Neuronal stem cell (in vitro differentiated cells): ENCODE measurements at regions not wholly inside any gene's neighbourhood (a gene's known extent, or its start where the extent isn't known, plus 50 kb on each side); places are given as distances from the start of the nearest gene placed in this dataset.

Experiments
- DNase-seq: peaks from one replicate; pipeline ENCODE4 v3.0.0-alpha.2; 2013; ENCODE audit warnings: low spot score
- H2AFZ ChIP-seq: one replicate; pipeline ENCODE4 v1.6.1; 2013; ENCODE audit warnings: mild to moderate bottlenecking, low read length, inconsistent platforms
- H2AK5ac ChIP-seq: 2 replicates; pipeline ENCODE4 v1.6.1; 2013; ENCODE audit warnings: low read depth, mild to moderate bottlenecking, inconsistent platforms, low read length, moderate library complexity, mixed read lengths
- H2BK120ac ChIP-seq: 2 replicates; pipeline ENCODE4 v1.6.1; 2013; ENCODE audit warnings: low read depth, mild to moderate bottlenecking, inconsistent platforms, low read length, moderate library complexity, mixed read lengths
- H2BK12ac ChIP-seq: one replicate; pipeline ENCODE4 v1.6.1; 2013; ENCODE audit warnings: low read length, inconsistent platforms
- H2BK15ac ChIP-seq: 2 replicates; pipeline ENCODE4 v1.6.1; 2013; ENCODE audit warnings: mild to moderate bottlenecking, low read length, inconsistent platforms, mixed read lengths
- H2BK5ac ChIP-seq: one replicate; pipeline ENCODE4 v1.6.1; 2013; ENCODE audit warnings: inconsistent platforms, mild to moderate bottlenecking, low read length, moderate library complexity
- H3K14ac ChIP-seq: one replicate; pipeline ENCODE4 v1.6.1; 2013; ENCODE audit warnings: low read length, inconsistent platforms
- H3K18ac ChIP-seq: 2 replicates; pipeline ENCODE4 v1.6.1; 2013; ENCODE audit warnings: low read length, inconsistent platforms
- H3K23ac ChIP-seq: 2 replicates; pipeline ENCODE4 v1.6.1; 2013; ENCODE audit warnings: low read depth, mild to moderate bottlenecking, mixed read lengths, low read length, inconsistent platforms; ENCODE audit not compliant: poor library complexity
- H3K27ac ChIP-seq: replicated peaks from 3 replicates; pipeline ENCODE4 v1.5.1; 2013; ENCODE audit warnings: low read length, inconsistent platforms
- H3K27me3 ChIP-seq, 3 experiments: 2 replicates each; pipeline ENCODE4 v1.6.1; 2013; ENCODE audit warnings: low read length in 3 of 3, mild to moderate bottlenecking in 2 of 3, inconsistent platforms in 1 of 3, low read depth in 1 of 3, mixed read lengths in 1 of 3, moderate library complexity in 1 of 3; ENCODE audit not compliant: control insufficient read depth in 3 of 3, insufficient read depth in 3 of 3
- H3K36me3 ChIP-seq, 2 donors: replicated peaks in 1 of 2; 2 replicates each; pipeline ENCODE4 v1.6.1; 2013; ENCODE audit warnings: low read length in 2 of 2; ENCODE audit not compliant: control insufficient read depth in 2 of 2, insufficient read depth in 2 of 2
- H3K4ac ChIP-seq: 2 replicates; pipeline ENCODE4 v1.6.1; 2013; ENCODE audit warnings: inconsistent platforms, mild to moderate bottlenecking, low read length, moderate library complexity
- H3K4me1 ChIP-seq, 2 donors: 1 replicate in 1 of 2; 2 replicates in 1 of 2; pipeline ENCODE4 v1.6.1; 2013; ENCODE audit warnings: low read length in 2 of 2, low read depth in 1 of 2; ENCODE audit not compliant: control insufficient read depth in 2 of 2, insufficient read depth in 1 of 2
- H3K4me2 ChIP-seq: one replicate; pipeline ENCODE4 v1.6.1; 2013; ENCODE audit warnings: mild to moderate bottlenecking, low read length, inconsistent platforms; ENCODE audit not compliant: insufficient read depth, poor library complexity, severe bottlenecking
- H3K4me3 ChIP-seq, 2 donors: 2 replicates each; pipeline ENCODE4 v1.5.1; 2013; ENCODE audit warnings: low read length in 2 of 2, mild to moderate bottlenecking in 2 of 2, inconsistent platforms in 1 of 2, moderate library complexity in 1 of 2
- H3K79me1 ChIP-seq: one replicate; pipeline ENCODE4 v1.6.1; 2013; ENCODE audit warnings: low read depth, mild to moderate bottlenecking, inconsistent platforms, low read length, moderate library complexity
- H3K9ac ChIP-seq: one replicate; pipeline ENCODE4 v1.6.1; 2013; ENCODE audit warnings: mild to moderate bottlenecking, low read depth, low read length, inconsistent platforms; ENCODE audit not compliant: poor library complexity
- H3K9me3 ChIP-seq, 2 donors: replicated peaks in 1 of 2; 2 replicates each; pipeline versions ENCODE3 to v1.6.1; 2013; ENCODE audit warnings: low read length in 2 of 2, mild to moderate bottlenecking in 2 of 2, inconsistent platforms in 1 of 2, low read depth in 1 of 2, mixed read lengths in 1 of 2, moderate library complexity in 1 of 2; ENCODE audit not compliant: control insufficient read depth in 2 of 2, insufficient read depth in 1 of 2
- H4K8ac ChIP-seq: one replicate; pipeline ENCODE4 v1.6.1; 2013; ENCODE audit warnings: low read depth, mild to moderate bottlenecking, inconsistent platforms, low read length, moderate library complexity
- H4K91ac ChIP-seq: one replicate; pipeline ENCODE4 v1.6.1; 2013; ENCODE audit warnings: low read length, low read depth, mild to moderate bottlenecking, inconsistent platforms; ENCODE audit not compliant: poor library complexity
- WGBS, 2 donors: extraction: QIAGEN DNeasy Blood & Tissue Kit; methylation state at CpG; one replicate each; pipeline ENCODE4 v1.1.7; 2013; ENCODE audit warnings: missing lambda C conversion rate in 2 of 2, mixed read lengths in 1 of 2; ENCODE audit not compliant: insufficient read length in 2 of 2, insufficient replicate concordance in 1 of 2; ENCODE audit errors: extremely low coverage in 2 of 2; 5-methylcytosine and 5-hydroxymethylcytosine counted together

- Histone ChIP-seq H2AK5ac (no peak overlapping the region), H3K4me2 (no peak overlapping the region), H2BK12ac (no peak overlapping the region), H3K36me3 (no peaks in the 10 kb centered on the region), H3K27me3 (peaks cover 0 to 3% (median 0%) of the 10 kb centered on the region in 3 experiments), H2BK120ac (no peak overlapping the region), H2AFZ (no peak overlapping the region), H3K4me3 (no peak overlapping the region), H3K23ac (no peak overlapping the region), H2BK5ac (no peak overlapping the region), H3K9me3 (no peaks in the 10 kb centered on the region), H3K4me1 (peaks cover 0 to 2% of the 10 kb centered on the region in 2 donors), H3K14ac (no peak overlapping the region), H3K79me1 (no peaks in the 10 kb centered on the region), H3K9ac (no peak overlapping the region), H3K18ac (no peak overlapping the region), H2BK15ac (no peak overlapping the region), H3K4ac (no peak overlapping the region), H4K91ac (no peak overlapping the region), H4K8ac (no peak overlapping the region), H3K27ac (no peak overlapping the region)
- no CpG with 5 or more reads among the region's 10 CpGs for WGBS, 2 donors
- DNase-seq = no peak
These were observed 197.5 kb upstream of the BCL6 start for GRCh38 chr3:187942658-187943241.

GRCh38 chr3:187943677-187944389 lies 198.6 kb upstream of the BCL6 start:
- no CpG with 5 or more reads among the region's 7 CpGs for WGBS, 2 donors
- DNase-seq = no peak
- no peak overlapping the region for H2BK120ac ChIP-seq
- no peak overlapping the region for H3K27ac ChIP-seq
- no peaks in the 10 kb centered on the region for H3K79me1 ChIP-seq
- H4K91ac ChIP-seq = no peak overlapping the region
- no peak overlapping the region for H3K23ac ChIP-seq
- H2AFZ ChIP-seq = no peak overlapping the region
- no peak overlapping the region for H2BK12ac ChIP-seq
- no peak overlapping the region for H3K4me2 ChIP-seq
- no peak overlapping the region for H3K18ac ChIP-seq
- H3K4me1 ChIP-seq = peaks cover 0 to 2% of the 10 kb centered on the region in 2 donors
- H2BK15ac ChIP-seq = no peak overlapping the region
- no peak overlapping the region for H3K9ac ChIP-seq
- no peak overlapping the region for H3K14ac ChIP-seq
- no peaks in the 10 kb centered on the region for H3K36me3 ChIP-seq
- H2AK5ac ChIP-seq = no peak overlapping the region
- no peak overlapping the region for H3K4me3 ChIP-seq
- peaks cover 0 to 3% (median 0%) of the 10 kb centered on the region in 3 experiments for H3K27me3 ChIP-seq
- no peak overlapping the region for H2BK5ac ChIP-seq
- H3K9me3 ChIP-seq = no peaks in the 10 kb centered on the region
- H3K4ac ChIP-seq = no peak overlapping the region
- H4K8ac ChIP-seq = no peak overlapping the region

DNA sequence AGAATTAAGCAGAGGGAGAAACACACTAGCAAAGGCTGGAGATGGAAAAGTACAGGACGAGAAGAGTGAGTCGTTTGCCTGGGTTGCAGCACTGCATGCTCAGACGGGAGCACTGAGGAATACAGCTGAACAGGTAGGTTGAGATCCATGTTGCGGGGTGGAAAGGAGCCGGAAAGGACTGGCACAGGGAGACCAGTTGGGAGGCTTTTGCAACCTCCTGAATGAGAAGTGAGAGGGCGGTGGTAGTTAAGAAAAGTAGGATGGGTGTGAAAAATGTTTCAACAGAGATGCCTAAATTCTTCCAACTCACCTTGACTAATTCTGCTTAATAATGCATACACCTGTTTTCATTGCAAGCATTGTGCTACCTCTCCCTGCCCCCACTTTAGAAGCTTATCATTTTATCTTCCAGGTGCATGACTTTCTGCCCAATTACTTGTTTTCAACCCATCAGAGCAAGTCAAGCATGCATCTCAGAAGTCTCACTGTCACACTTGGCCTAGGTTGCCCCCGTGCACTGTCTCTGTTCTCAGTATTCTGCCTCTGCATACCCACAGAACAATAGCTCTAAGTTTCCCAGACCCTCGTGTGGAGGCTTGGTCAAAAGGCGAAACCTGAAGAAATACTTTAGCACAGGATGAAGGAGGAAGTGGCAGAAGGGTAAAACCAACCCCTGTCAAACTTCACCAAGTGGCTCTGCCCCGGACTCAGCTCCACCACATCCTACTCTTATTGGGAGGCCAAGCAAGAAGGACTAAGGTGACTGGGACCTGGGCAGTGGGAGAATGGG lies 199.3 kb upstream of the BCL6 start:
- no peak overlapping the region for H2BK15ac ChIP-seq
- no peak overlapping the region for H4K91ac ChIP-seq
- no peak overlapping the region for H2AFZ ChIP-seq
- no peaks in the 10 kb centered on the region for H3K79me1 ChIP-seq
- no peak overlapping the region for H3K4me3 ChIP-seq
- H2AK5ac ChIP-seq = no peak overlapping the region
- H3K4ac ChIP-seq = no peak overlapping the region
- H2BK12ac ChIP-seq = no peak overlapping the region
- peaks cover 0 to 2% of the 10 kb centered on the region in 2 donors for H3K4me1 ChIP-seq
- H3K4me2 ChIP-seq = no peak overlapping the region
- H3K27ac ChIP-seq = no peak overlapping the region
- H3K9me3 ChIP-seq = no peaks in the 10 kb centered on the region
- DNase-seq = no peak
- H3K36me3 ChIP-seq = no peaks in the 10 kb centered on the region
- no peak overlapping the region for H4K8ac ChIP-seq
- no peak overlapping the region for H3K23ac ChIP-seq
- H3K27me3 ChIP-seq = peaks cover 0 to 3% (median 0%) of the 10 kb centered on the region in 3 experiments
- H3K14ac ChIP-seq = no peak overlapping the region
- no peak overlapping the region for H3K18ac ChIP-seq
- H2BK120ac ChIP-seq = no peak overlapping the region
- no peak overlapping the region for H2BK5ac ChIP-seq
- no peak overlapping the region for H3K9ac ChIP-seq
- WGBS, 2 donors = no CpG with 5 or more reads among the region's 10 CpGs

- H3K18ac ChIP-seq = no peak overlapping the region
- peaks cover 0 to 2% of the 10 kb centered on the region in 2 donors for H3K4me1 ChIP-seq
- peaks cover 0 to 3% (median 0%) of the 10 kb centered on the region in 3 experiments for H3K27me3 ChIP-seq
- WGBS, 2 donors = no CpG with 5 or more reads among the region's 2 CpGs
- H3K14ac ChIP-seq = no peak overlapping the region
- H3K4me2 ChIP-seq = no peak overlapping the region
- no peak overlapping the region for H2AK5ac ChIP-seq
- H3K36me3 ChIP-seq = no peaks in the 10 kb centered on the region
- no peak overlapping the region for H2AFZ ChIP-seq
- H2BK12ac ChIP-seq = no peak overlapping the region
- no peak overlapping the region for H4K8ac ChIP-seq
- H4K91ac ChIP-seq = no peak overlapping the region
- no peak overlapping the region for H2BK5ac ChIP-seq
- no peak overlapping the region for H3K9ac ChIP-seq
- no peaks in the 10 kb centered on the region for H3K9me3 ChIP-seq
- no peak overlapping the region for H2BK15ac ChIP-seq
- H3K27ac ChIP-seq = no peak overlapping the region
- no peak overlapping the region for H3K4me3 ChIP-seq
- no peak overlapping the region for H2BK120ac ChIP-seq
- no peaks in the 10 kb centered on the region for H3K79me1 ChIP-seq
- no peak for DNase-seq
- H3K4ac ChIP-seq = no peak overlapping the region
- H3K23ac ChIP-seq = no peak overlapping the region
These were observed 200.1 kb upstream of the BCL6 start for GRCh38 chr3:187945374-187945773.
